ENCODE measurements at regions not wholly inside any gene's neighbourhood (a gene's known extent, or its start where the extent isn't known, plus 50 kb on each side); places are given as distances from the start of the nearest gene placed in this dataset.
"Not testable (repeated sequence)": the region's sequence is repeated elsewhere in the genome, so short reads cannot be mapped to it uniquely, and the experiment has no call there.

DNA sequence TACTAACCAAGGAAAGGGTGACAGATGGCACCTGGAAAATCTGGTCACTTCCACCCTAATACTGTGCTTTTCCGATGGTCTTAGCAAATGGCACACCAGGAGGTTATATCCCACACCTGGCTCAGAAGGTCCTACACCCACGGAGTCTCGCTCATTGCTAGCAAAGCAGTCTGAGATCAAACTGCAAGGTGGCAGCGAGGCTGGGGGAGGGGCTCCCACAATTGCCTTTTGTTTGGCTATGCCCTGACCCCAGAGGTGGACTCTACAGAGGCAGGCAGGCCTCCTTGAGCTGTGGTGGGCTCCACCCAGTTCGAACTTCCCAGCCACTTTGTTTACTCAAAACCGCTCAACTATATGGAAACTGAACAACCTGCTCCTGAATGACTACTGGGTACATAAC, 50.3 kb upstream of the UGT2B15 start:
- not testable (repeated sequence) for DNase-seq

DNA sequence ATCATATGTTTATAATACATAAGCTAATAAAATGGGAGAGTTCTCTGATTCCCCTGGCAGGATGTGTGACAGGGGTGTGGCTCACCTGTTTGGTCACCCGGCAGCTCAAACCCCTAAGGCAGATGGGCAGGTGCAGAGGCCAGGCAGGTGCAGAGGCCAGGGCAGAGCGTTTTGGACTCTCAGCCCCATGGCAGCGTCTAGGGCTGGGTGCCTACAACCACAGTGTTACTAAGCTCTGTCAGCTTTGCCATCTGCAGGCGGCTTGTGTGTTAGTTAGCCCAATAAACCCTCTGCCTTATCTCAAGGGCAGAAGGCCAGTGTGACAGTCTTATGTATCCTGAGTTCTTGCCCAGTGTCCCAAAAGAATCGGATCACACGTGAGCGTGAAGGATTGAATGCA, 54.0 kb upstream of the UGT2B15 start:
- peak; percentile 49 for DNase-seq

DNA sequence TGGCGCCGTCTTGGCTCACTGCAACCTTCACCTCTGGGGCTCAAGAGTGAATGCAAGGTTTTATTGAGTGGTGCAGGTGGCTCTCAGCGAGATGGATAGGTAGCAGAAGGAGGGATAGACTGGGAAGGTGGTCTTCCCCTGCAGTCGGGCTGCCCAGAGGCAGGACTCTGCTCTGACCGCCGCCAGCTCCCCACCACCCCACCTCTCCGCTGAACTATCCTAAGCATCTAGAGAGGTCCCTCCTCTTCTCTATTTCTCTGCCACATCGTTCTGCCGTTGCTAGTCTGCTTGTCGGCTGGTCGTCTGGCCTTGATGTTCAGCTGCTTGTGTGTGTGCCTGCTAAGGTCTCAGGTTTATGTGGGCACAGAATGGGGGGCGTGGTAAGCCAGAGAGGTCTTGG, 54.5 kb upstream of the UGT2B15 start:
- DNase-seq, result no peak

GRCh38 chr4:68732653-68733466, 62.4 kb upstream of the UGT2B15 start:
- DNase-seq, result no peak

DNA sequence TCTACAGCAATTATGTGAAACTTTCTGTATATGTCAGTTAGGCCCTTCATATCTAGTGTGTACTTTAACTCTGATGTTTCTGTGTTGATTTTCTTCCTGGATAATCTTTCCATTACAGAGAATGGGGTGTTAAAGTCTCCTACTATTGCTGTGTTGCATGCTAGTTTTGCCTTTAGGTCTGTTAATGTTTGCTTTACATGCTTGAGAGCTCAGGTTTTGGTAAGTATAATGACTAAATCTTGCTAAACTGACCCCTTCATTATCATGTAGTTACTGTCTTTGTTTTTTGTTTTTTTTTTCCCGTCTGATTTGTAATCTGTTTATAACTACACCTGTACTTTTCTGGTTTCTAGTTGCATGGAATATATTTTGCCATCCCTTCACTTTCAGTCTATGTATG, 63.6 kb upstream of the UGT2B15 start:
- no peak for DNase-seq

GRCh38 chr4:68735106-68735505, 64.7 kb upstream of the UGT2B15 start:
- no peak for DNase-seq

DNA sequence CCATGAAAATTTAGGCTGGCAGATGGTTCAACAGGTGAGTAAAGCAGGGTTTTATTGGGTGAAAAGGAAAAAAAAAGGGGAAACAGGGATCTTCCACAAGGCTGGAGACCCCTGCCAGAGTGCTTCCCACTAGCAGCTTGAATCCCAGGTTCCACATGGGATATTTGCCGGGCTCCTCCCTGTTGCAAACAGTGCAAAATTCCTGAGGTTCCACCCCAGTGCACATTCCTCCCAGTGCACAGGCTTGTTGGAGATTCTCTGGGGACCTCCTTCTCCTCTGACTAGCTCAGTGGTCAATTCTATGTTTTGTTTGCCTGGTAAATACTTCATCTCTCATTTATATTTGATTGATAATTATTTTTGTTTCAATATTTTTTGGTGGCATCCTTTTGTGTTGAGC, 66.4 kb upstream of the UGT2B15 start:
- no peak for DNase-seq

- no peak for DNase-seq
Observed at GRCh38 chr4:68738036-68738435, 67.6 kb upstream of the UGT2B15 start.

DNA sequence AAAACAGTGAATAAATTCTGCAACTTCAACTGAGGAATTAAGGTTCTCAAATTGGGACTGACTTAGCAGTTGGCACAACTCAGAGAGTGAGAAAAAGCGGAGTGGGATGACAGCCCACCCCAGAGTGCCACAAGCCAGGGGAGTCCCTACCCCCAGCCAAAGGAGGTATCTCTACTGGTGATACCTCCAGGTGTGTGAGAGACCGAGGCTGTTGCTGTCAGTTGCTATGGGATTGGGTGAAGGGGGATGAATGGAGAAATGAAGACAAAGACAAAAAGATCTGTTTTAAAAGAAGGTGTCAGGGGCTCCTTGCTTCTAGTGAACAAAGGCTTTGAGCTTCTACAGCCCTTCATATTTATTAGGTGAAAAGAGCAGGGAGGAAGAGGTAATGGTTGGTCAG, 71.4 kb upstream of the UGT2B10 start:
- no peak for DNase-seq

DNA sequence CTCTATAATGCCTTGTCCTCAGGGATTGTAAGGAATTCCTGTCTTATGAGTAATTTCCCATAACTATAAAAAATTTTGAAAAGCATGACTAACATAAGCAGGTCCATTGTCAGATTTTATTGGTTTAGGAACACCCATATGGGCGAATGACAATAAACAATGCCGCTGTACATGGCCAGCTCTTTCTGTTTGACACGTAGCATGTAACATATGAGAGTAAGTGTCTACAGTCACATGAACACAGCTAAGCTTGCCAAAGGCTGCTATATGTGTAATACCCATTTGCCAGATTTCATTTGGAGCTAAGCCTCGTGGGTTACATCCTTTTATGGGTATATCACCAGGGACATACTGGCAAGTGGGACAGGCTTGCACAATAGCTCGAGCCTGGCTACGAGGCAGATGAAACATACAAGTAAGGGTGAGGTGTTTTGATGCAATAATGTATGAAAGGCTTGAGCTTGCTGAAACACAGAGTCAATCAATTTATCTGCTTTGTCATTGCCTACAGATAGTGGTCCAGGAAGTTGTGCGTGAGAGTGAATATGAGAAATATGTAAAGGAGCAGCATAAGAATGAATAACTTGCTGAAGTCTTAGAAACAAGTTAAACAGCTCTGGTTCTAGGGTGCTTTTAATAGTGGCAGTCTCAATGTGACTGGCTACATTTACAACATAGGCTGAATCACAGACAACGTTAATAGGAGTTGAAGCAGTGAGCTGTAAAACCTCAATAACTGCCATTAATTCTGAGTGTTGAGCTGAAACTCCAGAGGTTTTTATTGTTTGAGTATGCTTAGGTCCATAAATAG, 67.4 kb upstream of the UGT2B10 start:
- DNase-seq, result no peak

DNA sequence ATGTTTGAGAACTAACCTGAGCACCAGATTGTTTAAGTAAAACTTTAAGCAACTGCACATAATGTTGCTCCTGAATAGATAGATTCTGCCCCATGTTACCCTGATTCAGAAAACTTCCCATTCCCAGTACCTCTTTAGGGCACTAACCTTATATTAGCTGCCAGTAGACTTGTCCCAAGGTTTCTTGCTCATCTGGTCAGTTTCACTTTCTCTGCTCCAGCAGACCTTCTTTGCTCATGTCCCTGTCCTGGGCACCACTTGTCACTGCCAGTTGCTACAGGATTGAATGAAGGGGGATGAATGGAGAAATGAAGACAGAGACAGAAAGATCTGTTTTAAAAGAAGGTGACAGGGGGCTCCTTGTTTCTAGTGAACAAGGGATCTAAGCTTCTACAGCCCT, 65.2 kb upstream of the UGT2B10 start:
- no peak for DNase-seq

DNA sequence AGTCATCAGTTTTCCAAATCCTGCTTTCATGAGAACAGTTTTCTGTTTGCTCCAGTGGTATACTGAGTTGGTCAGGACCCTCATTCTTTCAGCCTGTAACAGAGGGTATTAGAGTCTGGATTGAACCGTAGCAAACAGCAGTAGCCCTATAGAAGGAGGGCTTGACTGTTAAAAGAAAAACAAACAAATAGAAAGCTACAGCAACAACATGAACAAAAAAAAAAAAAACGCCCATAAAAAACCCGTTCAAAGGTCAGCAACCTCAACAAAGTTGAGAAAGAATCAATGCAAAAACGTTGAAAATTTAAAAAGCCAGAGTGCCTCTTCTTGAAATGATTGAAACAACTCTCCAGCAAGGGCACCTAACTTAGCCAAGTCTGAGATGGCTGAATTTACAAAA, 64.7 kb upstream of the UGT2B10 start:
- DNase-seq, result no peak

GRCh38 chr4:68765876-68766275, 49.9 kb upstream of the UGT2B10 start:
- DNase-seq, result no peak
